Mesenchymal stem cell (in vitro differentiated cells and primary cell): ENCODE measurements at regions not wholly inside any gene's neighbourhood (a gene's known extent, or its start where the extent isn't known, plus 50 kb on each side); places are given as distances from the start of the nearest gene placed in this dataset.
"Not testable (repeated sequence)": the region's sequence is repeated elsewhere in the genome, so short reads cannot be mapped to it uniquely, and the experiment has no call there.

Experiments
- DNase-seq: peaks from one replicate; pipeline ENCODE4 v3.0.0-alpha.2; 2013
- H2AFZ ChIP-seq: one replicate; pipeline ENCODE4 v1.6.1; 2013; ENCODE audit warnings: low read depth, mild to moderate bottlenecking, control low read depth, inconsistent platforms, low read length, moderate library complexity
- H2AK5ac ChIP-seq: 2 replicates; pipeline ENCODE4 v1.6.1; 2013; ENCODE audit warnings: low read length, moderate library complexity, mild to moderate bottlenecking, inconsistent platforms; ENCODE audit not compliant: severe bottlenecking
- H2BK120ac ChIP-seq: one replicate; pipeline ENCODE4 v1.6.1; 2013; ENCODE audit warnings: low read depth, mild to moderate bottlenecking, inconsistent platforms, low read length, moderate library complexity
- H2BK12ac ChIP-seq, 2 experiments: one replicate each; pipeline ENCODE4 v1.6.1; 2013; ENCODE audit warnings: inconsistent platforms in 2 of 2, low read length in 2 of 2, mild to moderate bottlenecking in 2 of 2, moderate library complexity in 2 of 2, control low read depth in 1 of 2
- H2BK15ac ChIP-seq: one replicate; pipeline ENCODE4 v1.6.1; 2013; ENCODE audit warnings: mild to moderate bottlenecking, low read depth, inconsistent platforms; ENCODE audit not compliant: poor library complexity, severe bottlenecking
- H2BK5ac ChIP-seq: 2 replicates; pipeline ENCODE4 v1.6.1; 2013; ENCODE audit warnings: low read depth, mild to moderate bottlenecking, low read length, control low read depth, inconsistent platforms; ENCODE audit not compliant: poor library complexity, severe bottlenecking
- H3K14ac ChIP-seq, 2 experiments: one replicate each; pipeline ENCODE4 v1.6.1; 2013; ENCODE audit warnings: inconsistent platforms in 2 of 2, low read length in 2 of 2, control low read depth in 1 of 2, mild to moderate bottlenecking in 1 of 2, moderate library complexity in 1 of 2
- H3K18ac ChIP-seq, 2 experiments: one replicate each; pipeline ENCODE4 v1.6.1; 2013; ENCODE audit warnings: inconsistent platforms in 2 of 2, low read length in 2 of 2, control low read depth in 1 of 2, low read depth in 1 of 2, mild to moderate bottlenecking in 1 of 2
- H3K23ac ChIP-seq, 2 experiments: one replicate each; pipeline ENCODE4 v1.6.1; 2013; ENCODE audit warnings: inconsistent platforms in 2 of 2, low read length in 2 of 2, mild to moderate bottlenecking in 2 of 2, moderate library complexity in 2 of 2, control low read depth in 1 of 2
- H3K27ac ChIP-seq: 2 replicates; pipeline ENCODE4 v1.5.1; 2013; ENCODE audit warnings: mild to moderate bottlenecking, moderate library complexity, low read length, control low read depth, inconsistent platforms; ENCODE audit not compliant: poor library complexity, severe bottlenecking
- H3K27me3 ChIP-seq, 2 experiments: 2 replicates each; pipeline versions ENCODE4 v1.6.1 to v1.7.0; 2013; ENCODE audit warnings: low read length in 2 of 2, mild to moderate bottlenecking in 2 of 2, moderate library complexity in 2 of 2, control low read depth in 1 of 2, inconsistent platforms in 1 of 2; ENCODE audit not compliant: control insufficient read depth in 1 of 2, insufficient read depth in 1 of 2
- H3K36me3 ChIP-seq, 2 experiments: 2 replicates each; pipeline versions ENCODE4 v1.6.1 to v1.7.0; 2013; ENCODE audit warnings: low read length in 2 of 2, control low read depth in 1 of 2, inconsistent platforms in 1 of 2, low read depth in 1 of 2, mild to moderate bottlenecking in 1 of 2; ENCODE audit not compliant: insufficient read depth in 2 of 2, control insufficient read depth in 1 of 2
- H3K4ac ChIP-seq, 2 experiments: one replicate each; pipeline ENCODE4 v1.6.1; 2013; ENCODE audit warnings: inconsistent platforms in 2 of 2, low read length in 2 of 2, mild to moderate bottlenecking in 2 of 2, moderate library complexity in 2 of 2, control low read depth in 1 of 2, low read depth in 1 of 2
- H3K4me1 ChIP-seq: 2 replicates; pipeline ENCODE4 v1.6.1; 2013; ENCODE audit warnings: low read depth, low read length, control low read depth; ENCODE audit not compliant: control insufficient read depth, insufficient read depth
- H3K4me2 ChIP-seq: 2 replicates; pipeline ENCODE4 v1.6.1; 2013; ENCODE audit warnings: low read length, mild to moderate bottlenecking, inconsistent platforms; ENCODE audit not compliant: poor library complexity, severe bottlenecking
- H3K4me3 ChIP-seq, 2 experiments: 2 replicates each; pipeline versions ENCODE4 v1.5.1 to v1.7.0; 2013; ENCODE audit warnings: low read length in 2 of 2, mild to moderate bottlenecking in 2 of 2, control low read depth in 1 of 2, low read depth in 1 of 2; ENCODE audit not compliant: insufficient read depth in 1 of 2
- H3K79me1 ChIP-seq: replicated peaks from 2 replicates; pipeline ENCODE4 v1.6.1; 2013; ENCODE audit warnings: mild to moderate bottlenecking, control low read depth, low read length, inconsistent platforms; ENCODE audit not compliant: poor library complexity, severe bottlenecking
- H3K9ac ChIP-seq: 2 replicates; pipeline ENCODE4 v1.7.0; 2013; ENCODE audit warnings: mild to moderate bottlenecking, low read length, moderate library complexity
- H3K9me3 ChIP-seq: 2 replicates; pipeline ENCODE4 v1.7.0; 2013; ENCODE audit warnings: mild to moderate bottlenecking, low read length; ENCODE audit not compliant: control insufficient read depth
- H4K8ac ChIP-seq: one replicate; pipeline ENCODE4 v1.6.1; 2013; ENCODE audit warnings: inconsistent platforms, mild to moderate bottlenecking, low read length, moderate library complexity
- H4K91ac ChIP-seq: one replicate; pipeline ENCODE4 v1.6.1; 2013; ENCODE audit warnings: mild to moderate bottlenecking, low read length, inconsistent platforms
- WGBS: methylation state at CpG from one replicate; pipeline ENCODE4 v1.1.7; 2013; ENCODE audit warnings: mixed read lengths; 5-methylcytosine and 5-hydroxymethylcytosine counted together

DNA sequence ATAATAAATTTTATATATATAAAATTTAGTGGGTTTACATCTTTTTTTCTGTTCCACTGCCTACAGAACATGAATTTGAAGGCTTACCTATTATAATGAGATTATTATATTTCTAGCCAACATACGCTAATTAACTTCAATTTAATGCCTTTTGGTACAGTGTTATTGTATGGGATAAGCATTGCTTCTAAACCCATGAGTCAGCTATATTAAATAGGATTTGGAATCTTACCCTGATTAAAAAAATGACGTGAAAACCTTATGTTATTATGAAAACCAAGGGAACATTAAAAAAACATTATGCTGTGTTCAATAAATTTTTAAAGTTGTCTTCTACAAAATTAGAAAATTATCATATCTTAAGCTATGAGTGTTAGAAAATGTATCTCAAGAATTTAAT is 334.0 kb upstream of the RGS17 start:
- Histone ChIP-seq H3K27ac (no peak overlapping the region), H2BK120ac (no peak overlapping the region), H3K79me1 (no peaks in the 10 kb centered on the region), H3K4me3 (no peak overlapping the region), H2AK5ac (no peak overlapping the region), H4K91ac (no peak overlapping the region), H3K4ac (no peak overlapping the region), H3K14ac (no peak overlapping the region), H3K4me2 (no peak overlapping the region), H3K23ac (no peak overlapping the region), H2BK5ac (no peak overlapping the region), H3K9ac (no peak overlapping the region), H2AFZ (no peak overlapping the region), H2BK12ac (no peak overlapping the region), H3K18ac (no peak overlapping the region), H3K4me1 (no peaks in the 10 kb centered on the region), H3K27me3 (no peaks in the 10 kb centered on the region), H3K9me3 (no peaks in the 10 kb centered on the region), H3K36me3 (no peaks in the 10 kb centered on the region), H4K8ac (no peak overlapping the region), H2BK15ac (no peak overlapping the region)
- DNase-seq: no peak
- no CpG with 5 or more reads among the region's 2 CpGs for WGBS

- H2BK5ac ChIP-seq: no peak overlapping the region
- DNase-seq: peak; percentile 40
- no peak overlapping the region for H2BK15ac ChIP-seq
- H3K14ac ChIP-seq: no peak overlapping the region
- no peak overlapping the region for H2BK120ac ChIP-seq
- no peaks in the 10 kb centered on the region for H3K79me1 ChIP-seq
- H3K4ac ChIP-seq: no peak overlapping the region
- no peak overlapping the region for H3K4me2 ChIP-seq
- H3K27me3 ChIP-seq: no peaks in the 10 kb centered on the region
- no peak overlapping the region for H3K18ac ChIP-seq
- H3K27ac ChIP-seq: no peak overlapping the region
- H4K91ac ChIP-seq: no peak overlapping the region
- H2AFZ ChIP-seq: no peak overlapping the region
- H3K4me1 ChIP-seq: no peaks in the 10 kb centered on the region
- H4K8ac ChIP-seq: no peak overlapping the region
- H3K9me3 ChIP-seq: peaks cover 10% of the 10 kb centered on the region
- no peak overlapping the region for H2BK12ac ChIP-seq
- no peaks in the 10 kb centered on the region for H3K36me3 ChIP-seq
- no peak overlapping the region for H3K23ac ChIP-seq
- H2AK5ac ChIP-seq: no peak overlapping the region
- no peak overlapping the region for H3K9ac ChIP-seq
- H3K4me3 ChIP-seq: no peak overlapping the region
These were observed 318.2 kb upstream of the RGS17 start for GRCh38 chr6:153449279-153449678.

DNA sequence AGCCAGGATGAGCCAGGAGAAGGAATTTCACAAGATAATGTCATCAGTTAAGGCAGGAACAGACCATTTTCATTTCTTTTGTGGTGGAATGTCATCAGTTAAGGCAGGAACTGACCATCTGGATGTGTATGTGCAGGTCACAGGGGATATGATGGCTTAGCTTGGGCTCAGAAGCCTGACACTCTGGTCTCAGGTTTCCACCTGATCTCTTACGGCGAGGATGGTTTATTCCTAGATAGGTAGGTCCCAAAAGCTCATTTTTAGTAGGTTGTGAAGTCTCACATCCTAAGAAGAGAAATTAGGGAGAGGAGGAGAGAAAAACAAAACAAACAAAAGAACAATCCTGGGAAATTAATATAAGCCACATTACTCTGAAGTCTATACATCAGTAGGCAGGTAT is 311.7 kb upstream of the RGS17 start:
- not testable (repeated sequence) for H3K4me2 ChIP-seq, H3K27me3 ChIP-seq, H3K36me3 ChIP-seq, H2BK12ac ChIP-seq, H3K27ac ChIP-seq, H3K4me1 ChIP-seq, H3K4ac ChIP-seq, H3K9me3 ChIP-seq, H3K4me3 ChIP-seq, H2BK120ac ChIP-seq, DNase-seq, H4K91ac ChIP-seq, H2AK5ac ChIP-seq, H3K79me1 ChIP-seq, H3K18ac ChIP-seq, H3K14ac ChIP-seq, H3K9ac ChIP-seq, H3K23ac ChIP-seq, H2BK5ac ChIP-seq, H4K8ac ChIP-seq, H2AFZ ChIP-seq, H2BK15ac ChIP-seq
- WGBS: 64% methylated on average over 2 of the region's 2 CpGs

GRCh38 chr6:153442096-153442495 is 311.0 kb upstream of the RGS17 start:
- no peaks in the 10 kb centered on the region for H3K4me1 ChIP-seq
- no peaks in the 10 kb centered on the region for H3K79me1 ChIP-seq
- H3K18ac ChIP-seq: no peak overlapping the region
- 23% methylated on average over 2 of the region's 2 CpGs for WGBS
- H3K4me3 ChIP-seq: no peak overlapping the region
- H3K9me3 ChIP-seq: peaks cover 6% of the 10 kb centered on the region
- no peak overlapping the region for H3K23ac ChIP-seq
- H2AK5ac ChIP-seq: no peak overlapping the region
- H2BK120ac ChIP-seq: no peak overlapping the region
- no peaks in the 10 kb centered on the region for H3K36me3 ChIP-seq
- no peak overlapping the region for H3K9ac ChIP-seq
- no peak overlapping the region for H4K91ac ChIP-seq
- H3K4me2 ChIP-seq: no peak overlapping the region
- no peak overlapping the region for H2BK15ac ChIP-seq
- no peak overlapping the region for H3K14ac ChIP-seq
- H3K27ac ChIP-seq: no peak overlapping the region
- H3K4ac ChIP-seq: no peak overlapping the region
- DNase-seq: no peak
- no peak overlapping the region for H2BK5ac ChIP-seq
- H2BK12ac ChIP-seq: no peak overlapping the region
- H4K8ac ChIP-seq: no peak overlapping the region
- no peak overlapping the region for H2AFZ ChIP-seq
- no peaks in the 10 kb centered on the region for H3K27me3 ChIP-seq
